ENCODE measurements at regions not wholly inside any gene's neighbourhood (a gene's known extent, or its start where the extent isn't known, plus 50 kb on each side); places are given as distances from the start of the nearest gene placed in this dataset.

DNA sequence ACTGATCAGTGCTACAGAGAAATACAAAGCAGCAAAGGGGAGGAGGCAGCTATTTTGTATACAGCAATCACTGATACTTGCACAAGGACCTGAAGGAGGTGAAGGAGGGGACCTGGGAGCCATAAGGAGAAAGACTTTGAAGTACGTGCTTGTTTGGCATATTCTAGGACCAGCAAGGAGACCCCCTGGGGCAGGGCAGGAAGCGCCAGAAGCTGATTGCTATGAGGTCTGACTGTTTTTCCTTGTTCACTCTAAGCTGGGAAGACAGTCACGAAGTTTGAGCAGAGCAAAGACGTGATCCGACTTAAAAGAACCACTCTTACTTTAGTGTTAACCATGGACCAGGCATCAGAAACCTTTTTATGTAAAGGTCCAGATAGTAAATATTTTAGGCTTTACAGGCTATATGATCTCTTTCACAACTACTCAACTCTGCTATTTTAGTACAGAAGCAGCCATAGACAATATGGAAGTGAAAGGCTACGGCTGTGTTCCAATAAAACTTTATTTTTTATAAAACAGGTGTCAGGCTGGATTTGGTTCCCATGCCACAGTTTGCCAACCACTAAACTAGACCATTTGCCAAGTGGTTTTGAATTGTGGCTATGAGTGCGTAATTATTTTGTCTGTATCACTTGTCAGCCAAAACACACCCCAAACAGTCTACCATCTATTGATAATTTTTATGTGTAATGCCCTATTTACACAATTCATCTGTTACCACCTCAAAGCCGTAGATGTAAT, 217.9 kb downstream of the PRL start:
- no peak for DNase-seq

DNA sequence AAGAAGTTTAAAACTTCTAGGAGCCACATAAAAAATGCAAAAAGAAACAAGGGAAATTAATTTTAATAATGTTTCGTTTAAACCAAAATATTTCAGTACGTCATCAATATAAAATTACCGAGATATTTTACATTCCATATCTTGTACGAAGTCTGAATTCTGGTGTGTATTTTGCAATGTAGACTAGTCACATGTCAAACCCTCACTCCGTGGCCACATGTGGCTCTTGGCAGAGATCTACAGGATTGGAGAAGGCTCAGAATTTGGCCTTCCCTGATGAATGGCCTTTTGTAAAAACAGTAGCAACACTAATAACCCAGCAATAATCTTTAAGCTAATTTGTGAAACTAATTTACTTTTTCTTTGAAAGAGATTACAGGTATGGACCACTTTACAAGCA, 217.1 kb downstream of the PRL start:
- DNase-seq = no peak

DNA sequence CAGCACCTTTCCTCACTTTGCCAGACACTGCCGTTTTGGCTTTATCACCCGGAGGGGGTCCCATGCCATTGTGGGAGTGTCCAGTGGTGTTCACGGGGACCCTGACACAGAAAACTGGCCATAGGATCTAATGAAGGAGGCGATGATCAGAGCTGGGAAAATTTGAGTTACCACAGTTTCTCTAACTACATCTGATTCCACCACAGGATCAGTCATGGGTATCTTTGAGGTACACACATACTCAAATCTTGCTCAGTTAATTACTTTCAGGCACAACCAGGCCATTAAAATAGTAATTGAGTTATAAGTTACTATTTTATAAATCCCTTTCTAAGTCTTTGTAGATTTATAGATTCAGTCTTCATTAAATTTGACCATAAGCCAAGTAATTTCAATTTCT, 215.1 kb downstream of the PRL start:
- no peak for DNase-seq

DNA sequence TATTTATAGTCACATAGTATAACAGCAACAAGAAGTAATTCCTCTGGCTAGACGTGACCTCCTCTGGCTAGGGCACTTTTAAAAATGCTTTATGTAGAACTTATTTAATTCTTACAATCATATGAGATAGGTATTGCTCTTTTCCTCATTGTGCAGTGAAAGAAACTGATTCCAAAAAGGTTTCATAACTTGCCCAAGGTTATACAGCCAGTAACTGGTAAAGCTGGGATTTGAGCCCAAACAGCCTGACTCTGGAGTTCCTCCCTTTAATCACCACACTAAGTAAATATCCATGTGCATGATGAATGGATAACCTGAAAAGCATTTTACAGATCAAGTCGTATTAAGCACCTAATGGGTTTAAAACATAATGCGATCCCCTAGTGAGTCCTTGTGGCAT, 214.6 kb downstream of the PRL start:
- no peak for DNase-seq

DNA sequence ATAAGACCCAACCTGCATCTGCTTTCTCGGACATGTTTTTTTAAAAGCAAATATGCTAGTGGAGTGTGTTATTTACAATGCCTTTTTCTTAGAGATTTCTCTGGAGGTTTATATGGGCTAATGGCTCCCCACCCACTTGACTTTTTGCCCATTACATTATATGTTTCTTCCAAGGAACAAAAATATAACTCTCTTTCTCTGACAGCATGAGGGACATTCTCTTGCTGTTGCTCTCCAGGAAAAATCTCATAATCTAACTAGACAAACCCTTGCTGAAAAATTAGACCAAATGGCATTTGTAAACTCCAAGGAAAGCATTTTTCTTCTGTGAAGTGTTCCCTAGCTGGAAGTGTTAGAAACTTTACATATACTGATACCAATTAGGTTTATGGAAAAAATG, 213.7 kb downstream of the PRL start:
- no peak for DNase-seq

DNA sequence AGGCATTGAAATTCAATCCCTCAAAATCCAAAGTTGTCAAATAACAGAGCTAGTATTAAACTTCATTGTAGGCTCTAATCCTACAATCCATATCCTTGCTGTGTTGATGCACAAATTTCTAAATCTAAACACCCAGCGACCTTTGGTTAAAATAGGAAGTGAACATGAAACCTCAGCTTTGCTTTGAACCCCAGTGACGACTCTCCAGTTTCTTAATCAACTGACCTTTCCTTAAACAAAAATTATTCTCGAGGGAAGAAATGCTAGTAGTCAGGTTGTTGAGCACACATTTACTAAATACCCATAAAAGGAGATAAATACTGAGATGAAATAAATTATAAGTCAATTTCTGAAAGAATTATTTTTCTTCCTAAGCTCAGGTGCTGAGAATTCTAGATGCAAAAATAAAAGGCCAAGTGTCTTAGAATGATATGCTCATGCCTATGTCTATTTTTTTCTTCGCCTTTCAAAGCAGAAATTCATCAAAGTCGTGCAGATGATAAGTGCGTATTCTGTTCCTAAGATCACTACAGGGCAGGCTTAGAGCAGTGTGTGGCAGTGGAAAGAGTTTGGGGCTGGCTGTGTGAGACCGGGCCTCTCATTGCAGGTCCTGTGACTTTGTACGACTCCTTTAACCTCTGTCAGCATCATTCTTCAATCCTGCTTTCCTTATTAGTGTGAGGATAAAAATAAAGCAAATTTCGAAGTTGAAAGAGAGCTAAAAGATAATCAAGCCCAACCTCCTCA, 208.7 kb downstream of the PRL start:
- DNase-seq = no peak

DNA sequence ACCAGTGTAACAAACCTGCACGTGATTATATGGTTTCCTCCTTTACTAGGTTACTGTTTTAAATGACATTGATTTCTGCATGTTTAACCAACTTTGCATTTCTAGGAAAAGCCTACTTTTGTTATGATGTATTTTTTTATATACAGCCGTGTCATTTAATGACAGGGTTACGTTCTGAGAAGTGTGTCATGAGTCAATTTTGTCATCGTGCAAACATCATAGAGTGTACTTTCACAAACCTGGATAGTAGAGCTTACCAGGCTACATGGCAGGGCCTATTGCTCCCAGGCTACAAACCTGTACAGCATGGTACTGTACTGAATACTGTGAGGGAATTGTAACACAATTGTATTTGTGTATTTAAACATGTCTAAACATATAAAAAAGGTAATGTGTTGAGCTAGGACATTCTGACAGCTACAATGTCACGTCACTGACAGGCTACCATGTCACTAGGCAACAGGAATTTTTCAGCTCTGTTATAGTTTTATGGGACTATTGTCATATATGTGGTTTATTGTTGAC, 205.3 kb downstream of the PRL start:
- DNase-seq = no peak

DNA sequence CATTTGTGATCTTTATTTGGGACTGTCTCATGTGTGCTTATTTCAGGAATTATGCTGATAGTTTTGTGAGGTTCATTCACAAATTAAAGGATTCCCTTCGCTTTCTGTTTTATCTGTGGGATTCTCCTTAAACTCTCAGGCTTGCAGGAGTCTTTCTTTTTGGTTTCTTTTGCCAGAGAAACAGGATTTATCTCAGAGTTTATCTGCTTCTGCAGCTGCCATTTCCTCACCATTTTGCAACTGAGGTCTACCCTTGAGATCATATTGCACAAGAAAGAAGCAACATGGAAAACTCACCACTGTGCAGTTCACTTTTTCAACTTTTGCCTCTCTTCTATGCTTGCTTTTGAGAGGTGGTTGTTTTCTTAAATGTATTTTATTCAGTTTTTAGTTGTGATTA, 201.0 kb downstream of the PRL start:
- no peak for DNase-seq

DNA sequence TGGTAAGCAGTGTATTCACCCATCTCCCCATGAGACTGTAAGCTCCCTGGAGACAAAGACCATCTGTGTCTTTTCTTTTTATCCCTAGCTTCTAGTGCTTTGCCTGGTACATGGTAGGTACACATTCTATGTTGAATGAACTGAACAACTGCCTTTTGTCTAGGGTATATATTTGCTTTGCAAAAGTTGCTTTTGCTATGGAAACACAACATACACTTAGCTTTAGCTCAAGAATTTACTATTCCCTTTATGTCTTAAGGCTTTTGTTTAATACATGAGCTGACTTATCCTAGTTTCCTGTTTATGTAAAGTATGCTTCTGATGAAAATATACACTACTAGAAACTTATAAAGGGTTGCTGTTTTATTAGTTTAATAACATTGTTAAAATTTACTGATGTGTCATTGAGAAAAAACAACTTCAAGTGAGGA, 198.2 kb downstream of the PRL start:
- DNase-seq = no peak

DNA sequence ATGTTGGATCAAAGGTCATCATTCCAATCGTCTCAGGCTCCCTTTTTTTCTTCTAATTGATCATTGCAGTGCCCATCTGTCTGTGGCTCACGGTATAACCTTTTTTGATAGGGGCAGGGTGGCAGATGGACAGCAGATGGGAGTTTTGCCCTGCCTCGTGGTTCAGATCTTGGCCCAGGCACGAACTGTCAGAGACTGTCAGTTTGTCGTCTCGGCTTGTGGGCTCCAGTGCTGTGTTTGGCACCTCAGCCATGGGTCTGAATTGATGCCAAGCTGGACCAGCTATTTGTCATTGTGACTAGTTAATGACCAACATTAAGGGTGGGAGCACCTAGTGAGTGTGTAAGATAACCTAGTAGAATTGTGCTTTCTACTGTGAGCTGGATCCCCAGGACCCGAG, 197.6 kb downstream of the PRL start:
- DNase-seq = no peak

DNA sequence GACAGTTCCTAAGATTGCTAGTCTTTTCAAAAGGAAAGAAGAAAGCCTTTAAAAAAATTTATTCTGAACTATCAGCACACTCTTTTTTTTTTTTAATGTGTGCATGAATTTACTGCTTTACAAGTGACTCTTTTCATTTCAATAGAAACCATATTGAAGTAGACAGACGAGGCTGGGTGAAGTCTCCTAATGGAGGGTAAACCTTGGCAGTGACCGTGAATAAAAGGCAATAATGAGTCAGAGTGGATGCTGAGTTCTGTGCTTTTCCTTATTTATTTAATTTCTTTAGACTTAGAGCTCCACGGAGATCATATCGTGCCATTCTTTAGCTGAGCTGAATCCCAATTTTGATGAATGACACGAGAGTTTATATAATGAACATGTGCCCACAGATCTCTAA, 196.9 kb downstream of the PRL start:
- no peak for DNase-seq

DNA sequence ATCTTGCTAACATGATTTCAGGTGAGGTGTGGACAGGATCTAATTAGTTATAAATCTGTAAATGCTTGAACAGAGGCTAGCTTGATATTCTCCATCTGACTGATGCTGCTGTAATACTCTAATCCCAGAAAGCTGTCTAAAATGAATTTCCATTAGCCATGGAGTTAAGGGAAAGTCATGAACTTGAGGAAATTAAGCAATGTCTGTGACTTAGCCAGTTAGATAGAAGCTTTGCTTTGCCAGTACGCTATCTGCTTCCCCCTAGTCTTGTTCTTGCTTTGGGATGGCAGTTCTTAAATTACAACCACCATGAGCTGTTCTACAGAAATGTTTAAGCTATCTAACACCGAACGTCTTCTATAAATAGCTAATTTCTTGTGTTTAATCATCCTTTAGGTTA, 195.7 kb downstream of the PRL start:
- DNase-seq = no peak

DNA sequence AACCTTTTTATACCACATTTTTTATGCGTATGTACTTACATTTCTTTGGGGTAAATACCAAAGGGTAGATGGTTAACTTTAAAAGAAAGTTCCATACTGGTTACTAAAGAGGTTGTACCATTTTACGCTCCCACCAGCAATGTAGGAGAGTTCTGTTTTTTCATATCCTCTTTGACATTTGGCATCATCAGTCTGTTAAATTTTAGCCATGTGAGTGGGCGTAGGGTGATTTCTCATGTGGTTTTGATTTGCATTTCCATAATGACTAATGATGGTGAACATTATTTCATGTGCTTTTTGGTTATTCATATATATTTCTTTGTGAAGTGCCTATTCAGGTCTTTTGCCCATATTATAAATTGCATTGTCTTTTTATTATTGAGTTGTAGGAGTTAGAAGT, 194.2 kb downstream of the PRL start:
- no peak for DNase-seq

DNA sequence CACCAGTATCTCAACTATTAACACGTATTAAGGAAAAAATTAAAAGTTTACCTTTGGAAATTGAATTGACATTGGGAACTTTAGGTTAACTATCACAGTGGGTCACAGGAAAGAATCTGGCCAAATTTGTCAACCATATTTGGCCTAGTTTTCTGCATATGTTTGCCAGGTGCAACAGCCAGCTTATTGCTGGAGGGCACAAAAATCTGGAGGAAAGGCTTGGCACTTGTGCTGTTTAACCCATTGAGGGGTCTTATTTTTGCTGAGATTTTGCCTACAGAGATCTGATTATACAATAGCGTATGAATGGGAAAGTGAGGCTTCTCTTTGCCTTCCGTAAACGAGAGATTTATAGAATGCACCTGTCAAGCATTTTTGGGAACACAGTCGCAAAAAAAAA, 190.4 kb downstream of the PRL start:
- no peak for DNase-seq

DNA sequence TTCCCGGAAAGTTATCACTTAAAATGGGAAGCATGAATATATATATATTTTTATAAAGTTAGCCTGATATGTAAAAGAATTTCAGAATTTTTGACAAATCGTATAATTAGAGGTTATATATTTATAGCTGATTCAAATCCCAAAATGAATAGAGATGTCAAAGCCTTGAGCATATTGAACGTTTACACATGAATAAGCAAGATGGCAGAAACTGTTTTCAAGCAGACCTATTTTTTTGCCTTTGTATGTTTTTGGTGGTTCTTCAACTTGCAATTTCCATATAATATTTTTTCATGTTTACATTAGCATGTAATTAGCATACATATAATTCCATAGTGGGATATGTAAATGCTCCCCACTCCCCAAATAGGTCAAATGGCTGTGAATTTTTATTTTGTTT, 189.9 kb downstream of the PRL start:
- DNase-seq = no peak

DNA sequence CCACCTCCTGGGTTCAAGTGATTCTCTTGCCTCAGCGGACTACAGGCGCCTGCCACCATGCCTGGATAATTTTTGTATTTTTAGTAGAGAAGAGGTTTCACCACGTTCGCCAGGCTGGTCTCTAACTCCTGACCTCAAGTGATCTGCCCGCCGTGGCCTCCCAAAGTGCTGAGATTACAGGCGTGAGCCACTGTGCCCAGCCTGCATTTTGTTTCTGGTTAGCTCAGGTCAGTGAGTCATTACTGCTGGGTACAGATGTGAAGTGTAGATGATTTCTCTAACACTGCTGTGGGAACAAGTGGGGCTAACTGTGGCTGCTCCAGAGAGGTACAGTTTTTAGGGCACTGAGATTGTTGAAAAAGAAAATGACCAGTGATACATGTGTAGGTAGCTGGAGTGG, 188.6 kb downstream of the PRL start:
- DNase-seq = no peak

DNA sequence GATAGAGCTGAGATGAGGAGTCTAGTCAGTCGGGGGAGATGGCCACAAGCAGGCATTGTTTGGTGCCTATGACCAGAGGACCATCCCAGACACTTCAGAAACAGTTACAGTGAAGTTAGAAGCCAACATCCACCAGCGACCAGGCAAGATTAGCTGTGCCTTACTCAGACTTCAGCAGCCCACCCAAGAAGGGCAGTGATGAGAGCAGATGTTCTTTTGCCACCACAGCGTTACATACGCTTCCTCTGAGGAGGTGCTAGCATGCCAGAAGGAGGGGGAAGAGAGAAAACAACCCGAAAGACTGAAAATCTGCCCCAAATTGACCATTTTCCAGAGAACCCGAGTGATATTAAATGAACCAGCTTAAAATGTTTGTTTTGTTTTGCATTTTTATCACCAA, 186.8 kb downstream of the PRL start:
- no peak for DNase-seq

DNA sequence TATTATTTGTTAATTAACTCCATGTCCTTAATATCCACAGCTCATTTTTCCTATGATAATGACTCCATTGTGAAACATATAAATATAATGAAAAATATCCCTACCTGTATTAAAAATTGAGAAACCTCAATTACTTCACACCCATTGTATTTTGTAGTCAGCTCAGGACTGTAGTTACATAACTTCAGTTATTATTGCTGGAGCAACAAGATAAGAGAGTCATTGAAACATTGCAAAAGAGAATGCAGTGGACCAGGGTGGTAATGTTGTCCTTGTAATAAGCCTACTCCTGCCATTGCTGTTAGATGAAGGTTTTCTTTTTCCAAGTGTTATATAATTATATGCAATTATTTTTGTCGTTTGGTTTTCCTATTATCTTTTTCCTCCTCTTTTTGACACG, 184.4 kb downstream of the PRL start:
- no peak for DNase-seq

DNA sequence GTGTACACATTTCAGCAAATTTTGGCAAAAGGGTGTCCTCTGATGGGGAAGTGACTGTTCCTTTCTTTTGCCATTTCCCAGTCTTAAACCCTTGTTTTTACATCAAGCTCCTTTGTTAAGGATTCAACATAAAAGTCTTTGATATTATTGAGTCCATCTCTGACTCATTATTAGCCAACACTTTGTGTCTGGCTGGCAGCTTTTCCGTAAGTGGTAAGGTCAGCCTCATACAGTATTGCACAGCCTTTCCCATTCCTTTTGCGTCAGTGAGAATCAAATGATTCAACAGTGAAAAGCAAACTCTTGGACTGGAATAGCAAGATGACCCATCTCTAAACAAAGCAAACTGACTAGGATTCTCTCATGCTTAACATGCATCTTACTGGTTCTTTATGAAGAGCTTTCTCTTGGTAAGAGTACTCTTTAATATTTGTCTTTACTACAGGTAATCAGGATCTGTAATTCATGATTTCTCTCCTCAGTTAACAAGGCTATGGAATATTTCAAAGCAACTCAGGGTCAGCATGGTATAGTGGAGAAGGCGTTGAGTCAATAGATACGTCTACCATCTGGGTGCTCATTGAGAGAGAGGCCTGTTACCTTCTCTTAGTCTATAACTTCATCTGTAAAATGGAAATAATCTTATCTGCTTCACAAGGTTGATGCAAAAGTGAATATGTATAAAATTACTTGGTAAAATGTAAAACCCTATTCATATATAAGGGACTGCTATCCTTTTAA, 183.6 kb downstream of the PRL start:
- no peak for DNase-seq

DNA sequence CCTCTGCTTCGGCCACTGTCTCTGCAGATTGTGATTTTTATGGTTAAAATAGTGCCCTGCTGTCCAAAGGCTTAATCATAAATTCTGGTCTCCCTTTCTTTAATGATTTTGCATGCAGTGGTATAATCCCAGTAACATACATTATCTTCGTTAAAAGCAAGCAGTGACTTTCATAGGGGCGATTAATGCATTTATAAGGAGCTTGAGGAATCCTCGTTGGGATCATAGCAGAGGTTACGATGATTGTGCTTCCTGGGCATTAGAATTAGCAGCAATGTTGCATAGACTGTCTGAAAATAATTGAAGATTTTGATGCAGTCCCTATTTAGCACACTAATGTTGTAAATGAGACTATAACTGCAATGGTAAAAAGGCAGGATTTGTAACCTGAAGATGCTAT, 181.3 kb downstream of the PRL start:
- DNase-seq = no peak

DNA sequence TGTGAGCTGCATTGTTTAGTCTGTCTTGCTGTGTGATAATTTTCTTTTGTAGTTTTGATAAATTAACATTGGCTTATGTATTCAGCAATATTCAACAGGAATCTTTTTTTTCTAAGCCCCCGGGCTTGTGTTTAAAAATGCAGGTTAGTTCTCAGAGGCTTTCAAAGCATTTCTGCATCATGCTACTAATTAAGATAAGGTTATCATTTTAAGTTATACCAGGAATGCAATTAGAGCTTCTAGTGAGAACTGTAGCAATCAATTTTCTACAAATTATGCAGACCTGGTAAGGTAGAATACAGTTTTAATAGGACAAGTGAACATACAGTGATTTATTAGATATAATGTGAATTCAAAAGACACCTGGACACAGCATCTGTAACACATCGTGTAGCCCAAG, 179.2 kb downstream of the PRL start:
- no peak for DNase-seq

DNA sequence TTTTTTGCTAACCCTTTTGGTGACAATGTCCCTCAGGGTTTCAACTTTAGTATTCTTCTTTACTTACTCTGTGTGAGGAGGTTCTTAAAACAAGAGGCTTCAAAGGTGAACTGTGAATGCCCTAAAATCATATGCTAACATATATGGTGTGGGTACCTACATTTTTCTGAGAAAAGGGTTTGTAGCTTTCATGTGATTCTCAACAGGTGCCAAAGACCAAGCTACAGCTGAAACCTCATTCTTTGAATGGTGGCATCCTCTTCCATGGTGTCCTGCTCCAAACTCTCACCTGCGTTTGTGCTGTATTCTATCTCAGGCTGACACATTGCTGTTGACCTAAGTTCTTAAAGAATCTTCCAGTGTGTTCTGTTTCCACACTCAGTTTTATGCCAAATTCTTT, 177.3 kb downstream of the PRL start:
- no peak for DNase-seq

DNA sequence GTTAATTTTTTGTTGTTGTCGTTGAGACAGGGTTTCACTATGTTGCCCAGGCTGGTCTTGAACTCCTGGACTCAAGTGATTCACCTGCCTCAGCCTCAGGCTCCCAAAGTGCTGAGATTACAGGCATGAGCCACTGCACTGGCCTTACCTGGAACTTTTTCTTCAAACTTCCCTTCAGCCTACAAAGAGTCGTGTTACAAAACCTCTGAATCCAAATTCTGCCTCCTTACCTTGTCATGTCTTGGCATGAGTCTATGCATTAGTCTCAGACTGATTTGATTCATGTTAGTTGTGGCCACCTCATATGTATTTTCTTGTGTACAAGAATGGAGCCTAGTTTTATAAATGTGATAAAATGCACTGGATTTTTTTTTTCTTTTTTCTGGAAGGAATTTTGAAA, 172.1 kb downstream of the PRL start:
- no peak for DNase-seq

DNA sequence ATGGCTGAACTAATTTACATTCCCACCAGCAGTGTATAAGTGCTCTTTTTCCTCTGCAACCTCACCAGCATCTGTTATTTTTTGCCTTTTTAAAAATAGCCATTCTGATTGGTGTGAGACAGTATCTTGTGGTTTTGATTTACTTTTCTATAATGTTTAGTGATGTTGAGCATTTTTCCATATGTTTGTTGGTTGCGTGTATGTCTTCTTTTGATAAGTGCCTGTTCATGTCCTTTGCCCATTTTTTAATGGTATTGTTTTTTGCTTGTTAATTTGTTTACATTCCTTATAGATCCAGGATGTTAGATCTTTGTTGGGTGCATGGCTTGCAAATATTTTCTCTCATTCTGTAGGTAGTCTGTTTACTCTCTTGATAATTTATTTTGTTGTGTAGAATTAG, 169.9 kb downstream of the PRL start:
- no peak for DNase-seq
